CD4-positive, alpha-beta T cell treated with Interleukin-10 for 1 hour (primary cell): ENCODE measurements at regions not wholly inside any gene's neighbourhood (a gene's known extent, or its start where the extent isn't known, plus 50 kb on each side); places are given as distances from the start of the nearest gene placed in this dataset.
"Not testable (repeated sequence)": the region's sequence is repeated elsewhere in the genome, so short reads cannot be mapped to it uniquely, and the experiment has no call there.

Experiments
- DNase-seq: peaks from one replicate; pipeline ENCODE4 v3.0.0-alpha.2; 2020

- no peak for DNase-seq
Measured at GRCh38 chr13:111648885-111649284, 328.4 kb downstream of the TEX29 start.

GRCh38 chr13:111650626-111651025 is 330.2 kb downstream of the TEX29 start:
- DNase-seq = no peak

- no peak for DNase-seq
Measured at GRCh38 chr13:111652676-111653075, 332.2 kb downstream of the TEX29 start.

DNA sequence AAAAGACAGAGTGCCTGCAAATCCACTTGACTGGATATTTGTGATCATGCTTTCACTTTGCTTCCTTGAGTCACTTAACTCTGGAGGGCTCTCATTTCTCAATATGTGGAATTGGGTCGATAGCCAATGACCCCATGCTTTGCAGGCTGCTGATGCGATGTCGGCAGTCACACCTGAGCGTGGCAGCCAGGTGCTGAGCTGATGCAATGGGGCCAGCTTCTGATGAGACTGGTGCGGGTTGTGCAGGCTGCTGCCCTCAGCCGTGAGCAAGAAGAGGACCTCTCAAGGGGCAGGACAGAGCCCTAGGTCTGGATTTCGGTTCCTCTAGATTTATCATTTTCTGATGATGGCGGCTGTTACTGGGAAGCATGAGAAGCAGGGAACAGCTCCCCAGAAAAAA is 334.1 kb downstream of the TEX29 start:
- no peak for DNase-seq

- no peak for DNase-seq
Measured at GRCh38 chr13:111656439-111656838, 336.0 kb downstream of the TEX29 start.

DNA sequence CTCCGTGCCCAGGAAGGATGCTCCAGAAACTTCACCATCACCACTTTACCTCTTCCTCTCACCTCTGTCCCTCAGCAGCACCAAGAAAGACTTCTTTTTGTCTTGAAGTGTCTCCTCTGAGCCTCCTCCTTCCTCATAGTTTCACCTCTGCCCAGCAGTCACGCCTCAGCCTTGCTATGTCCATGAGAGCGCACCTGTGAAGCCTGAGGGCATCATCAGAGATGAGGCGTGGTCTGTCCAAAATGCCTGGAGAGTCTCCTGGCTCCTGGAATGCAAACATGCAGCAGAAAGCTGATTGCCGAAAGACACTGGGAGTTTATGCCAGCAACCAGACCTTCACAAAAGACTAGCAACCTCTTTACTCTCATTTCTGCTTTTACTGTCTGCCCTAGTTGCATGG is 336.6 kb downstream of the TEX29 start:
- DNase-seq = no peak

DNA sequence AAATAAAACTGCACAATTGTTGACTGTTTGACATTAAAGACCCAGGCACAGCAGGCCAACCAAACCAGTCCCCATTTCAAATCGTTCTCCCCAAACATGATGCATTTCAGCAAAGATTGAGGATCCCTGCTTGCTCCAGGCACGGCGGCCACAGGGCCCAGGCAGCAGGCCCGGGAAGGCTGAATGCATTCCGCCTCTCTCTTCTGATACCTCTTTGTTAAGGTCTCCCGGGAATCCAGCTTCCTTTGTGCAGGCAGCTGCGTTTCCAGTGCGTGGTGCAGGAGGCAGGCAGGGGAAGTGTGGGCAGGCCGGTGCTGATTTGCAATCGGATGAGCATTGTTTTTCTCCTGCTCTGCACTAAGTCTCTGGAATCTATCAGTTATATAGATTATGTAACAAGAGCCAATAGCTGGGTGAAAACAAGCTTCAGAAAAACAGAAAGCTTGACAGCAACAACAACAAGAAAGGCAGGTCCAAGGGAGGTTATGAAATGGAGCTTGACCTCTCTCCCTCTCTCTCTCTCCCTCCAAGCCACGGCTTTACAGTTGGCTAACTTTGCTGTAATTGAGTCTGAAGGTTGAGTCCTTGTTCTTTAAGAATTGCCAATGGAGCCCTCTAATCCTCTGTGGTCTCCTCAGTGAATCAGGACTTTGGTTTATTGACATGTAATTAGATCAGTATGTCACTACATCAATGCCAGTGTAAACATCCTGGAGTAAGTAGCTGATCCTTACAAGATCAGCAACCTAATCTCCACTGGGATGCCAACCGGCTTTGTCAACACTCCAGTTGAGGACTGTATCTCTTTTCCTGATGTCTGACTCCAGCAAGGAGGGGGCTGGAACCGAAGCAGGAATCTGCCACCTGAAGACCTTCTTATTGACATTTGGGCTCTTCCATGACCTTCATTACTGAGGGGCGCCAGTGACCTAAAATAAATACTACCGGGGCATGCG is 338.0 kb downstream of the TEX29 start:
- no peak for DNase-seq

DNA sequence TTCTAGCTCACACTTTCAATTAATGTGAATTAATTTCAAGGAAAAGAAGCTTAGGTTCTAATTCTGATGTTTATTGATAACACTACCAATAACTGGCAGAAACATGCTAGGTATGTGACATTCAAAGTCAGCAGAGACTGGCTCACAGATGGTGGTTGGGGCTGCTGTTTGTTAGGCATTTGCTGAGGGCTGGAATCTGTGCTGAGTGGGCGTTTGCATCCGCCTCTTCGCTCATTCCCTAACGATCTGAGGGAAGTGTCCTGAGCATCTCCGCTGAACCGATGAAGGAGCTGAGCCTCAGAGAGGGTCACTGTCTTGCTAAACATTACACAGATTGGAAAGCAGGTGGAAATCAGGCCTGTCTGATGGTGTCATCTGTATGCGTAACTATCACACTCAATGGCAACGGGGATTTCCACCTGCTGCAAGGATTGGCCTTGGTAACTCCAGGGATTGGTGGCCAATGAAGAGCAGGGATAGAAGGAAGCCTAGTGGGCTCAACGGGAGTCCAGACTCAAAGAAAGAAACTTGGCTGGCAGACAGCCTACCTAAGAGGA is 338.9 kb downstream of the TEX29 start:
- no peak for DNase-seq

- no peak for DNase-seq
Measured at GRCh38 chr13:111659842-111660241, 339.4 kb downstream of the TEX29 start.

GRCh38 chr13:111661052-111661451 is 340.6 kb downstream of the TEX29 start:
- no peak for DNase-seq

DNA sequence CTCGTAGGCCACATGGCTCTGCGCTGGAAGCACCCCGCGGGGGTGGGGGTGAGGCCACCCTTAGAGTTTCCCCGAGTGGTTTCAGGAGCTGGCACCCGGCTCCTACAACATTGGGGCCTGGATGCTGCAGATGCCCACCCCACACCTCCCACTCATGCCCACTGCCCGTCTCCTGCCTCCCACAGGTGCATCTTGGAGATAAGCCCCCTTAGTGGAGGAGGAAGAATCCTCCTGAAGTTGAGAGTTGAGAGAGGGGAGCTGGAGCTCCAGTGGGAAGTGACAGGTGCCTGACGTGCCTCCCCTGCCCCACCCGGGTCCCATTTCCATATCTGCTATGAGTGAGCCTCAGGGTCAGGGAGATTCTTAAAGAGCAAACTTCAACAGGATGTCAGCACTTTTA is 341.3 kb downstream of the TEX29 start:
- no peak for DNase-seq

- no peak for DNase-seq
Measured at GRCh38 chr13:111662451-111662850, 342.0 kb downstream of the TEX29 start.

DNA sequence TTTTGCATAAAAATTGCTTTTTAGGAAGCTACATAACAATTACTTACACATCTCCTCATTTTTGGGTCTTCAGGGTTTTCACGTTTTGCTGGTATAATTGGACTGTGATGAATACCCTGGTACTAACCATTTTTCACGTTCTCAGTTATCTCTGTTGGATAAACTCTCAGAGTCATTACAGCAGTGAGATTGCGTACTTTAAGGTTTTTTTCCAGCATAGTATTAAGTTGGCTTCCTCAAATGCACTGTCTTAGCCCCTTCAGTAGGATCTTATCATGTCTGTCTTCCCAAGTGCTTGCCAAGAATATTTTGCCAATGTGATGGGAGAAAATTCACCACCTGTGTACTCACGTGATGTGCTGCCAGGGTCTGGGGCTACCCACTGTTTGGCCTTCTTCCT is 342.5 kb downstream of the TEX29 start:
- no peak for DNase-seq

DNA sequence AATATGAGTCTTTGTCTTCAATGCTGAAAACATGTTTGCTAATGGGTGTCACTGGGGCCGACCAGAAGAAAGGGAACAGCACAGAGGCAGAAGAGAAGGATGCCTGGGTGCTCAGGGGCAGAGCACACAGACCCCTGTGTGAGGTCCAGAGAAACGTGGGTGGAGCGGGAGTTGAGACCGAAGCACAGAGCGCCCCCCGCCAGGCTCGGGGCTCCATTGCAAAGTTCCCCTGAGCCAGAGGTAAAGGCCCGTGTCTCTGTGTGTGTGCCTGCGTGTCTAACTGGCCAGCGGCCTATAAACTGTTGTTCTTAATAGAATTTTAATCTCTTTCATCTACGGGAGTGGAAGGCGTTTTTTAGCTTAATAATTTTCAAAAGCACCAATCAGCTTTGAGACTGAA is 343.1 kb downstream of the TEX29 start:
- no peak for DNase-seq

GRCh38 chr13:111663953-111664421 is 343.5 kb downstream of the TEX29 start:
- no peak for DNase-seq

DNA sequence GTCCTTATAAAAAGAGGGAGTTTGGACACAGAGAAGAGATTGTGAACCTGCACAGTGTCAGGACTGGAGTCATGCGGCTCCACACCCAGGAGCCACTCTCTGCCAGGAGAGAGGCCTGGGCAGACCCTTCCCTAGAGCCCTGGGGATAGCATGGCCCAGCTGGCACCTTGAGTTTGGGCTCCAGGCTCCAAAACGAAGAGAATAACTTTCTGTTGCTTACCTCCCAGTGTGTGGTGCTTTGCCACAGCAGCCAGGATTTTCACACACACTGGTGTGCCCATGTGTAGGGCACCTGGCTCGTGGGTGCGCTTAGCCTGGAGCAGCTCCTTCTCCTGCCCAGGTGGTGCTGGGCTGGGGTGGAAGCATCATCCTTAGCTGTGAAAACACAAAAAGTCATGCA is 344.3 kb downstream of the TEX29 start:
- no peak for DNase-seq

DNA sequence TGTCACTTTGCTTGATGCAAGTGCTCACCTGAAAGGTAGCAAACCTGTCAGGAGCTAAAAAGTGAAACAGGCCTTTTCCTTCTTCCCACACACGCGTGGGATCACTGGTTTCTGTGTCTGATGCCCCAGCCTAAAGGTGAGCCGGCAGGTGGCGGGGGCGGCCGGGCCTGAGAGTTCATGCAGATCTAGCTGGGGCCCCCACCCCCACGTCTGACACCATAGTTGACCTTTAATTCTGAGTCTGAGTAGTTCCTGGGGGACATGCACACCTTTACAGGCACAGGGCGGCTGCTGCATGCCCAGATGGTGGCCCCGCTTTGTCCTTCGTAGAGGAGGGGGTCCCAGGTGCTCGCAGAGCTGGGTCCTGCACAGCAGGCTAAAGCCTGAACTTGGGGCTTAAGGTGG is 345.3 kb downstream of the TEX29 start:
- no peak for DNase-seq

DNA sequence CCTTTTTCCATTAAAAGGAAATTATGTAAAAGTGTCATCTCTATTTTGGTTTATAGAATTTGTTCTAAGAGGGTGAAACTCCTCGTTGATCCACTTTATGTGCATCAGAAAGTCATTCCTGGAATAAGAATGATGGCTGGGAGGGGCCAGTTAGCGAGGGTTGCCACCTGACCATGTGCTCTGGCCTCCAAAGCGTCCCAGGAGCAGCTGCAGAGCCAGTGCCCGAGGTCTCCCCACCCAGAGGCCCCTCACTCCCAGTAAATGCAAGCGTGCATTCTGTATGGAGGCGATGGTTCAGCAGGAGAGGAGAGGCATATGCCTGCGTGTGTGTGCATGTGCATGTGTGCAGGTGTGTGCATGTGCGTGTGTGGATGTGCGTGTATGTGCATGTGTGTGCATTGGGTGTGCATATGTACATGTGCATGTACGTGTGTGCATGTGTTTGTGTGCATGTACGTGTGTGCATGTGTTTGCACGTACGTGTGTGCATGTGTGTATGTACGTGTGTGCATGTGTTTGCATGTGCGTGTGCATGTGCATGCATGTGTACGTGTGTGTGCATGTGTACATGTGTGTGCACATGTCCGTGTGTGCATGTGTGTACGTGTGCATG is 345.8 kb downstream of the TEX29 start:
- DNase-seq = no peak

DNA sequence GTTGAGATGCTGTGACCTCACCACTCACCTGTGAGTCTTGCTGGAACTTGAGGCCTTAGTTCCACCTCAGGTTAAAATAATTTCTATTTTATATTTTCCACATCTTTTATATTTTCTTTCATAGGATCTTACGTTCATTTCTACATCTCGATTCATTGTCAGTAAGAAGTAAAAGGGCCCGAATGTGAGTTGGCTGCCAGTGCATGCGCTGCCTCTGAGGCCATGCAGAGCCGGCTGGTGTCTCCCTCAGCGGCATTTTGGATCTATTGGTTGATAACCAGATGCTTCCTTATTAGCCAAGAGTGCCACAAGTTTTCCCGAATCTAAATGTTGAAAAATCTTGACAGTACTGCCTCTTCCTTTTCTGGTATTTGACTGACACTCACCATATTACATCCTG is 347.3 kb downstream of the TEX29 start:
- DNase-seq = no peak

DNA sequence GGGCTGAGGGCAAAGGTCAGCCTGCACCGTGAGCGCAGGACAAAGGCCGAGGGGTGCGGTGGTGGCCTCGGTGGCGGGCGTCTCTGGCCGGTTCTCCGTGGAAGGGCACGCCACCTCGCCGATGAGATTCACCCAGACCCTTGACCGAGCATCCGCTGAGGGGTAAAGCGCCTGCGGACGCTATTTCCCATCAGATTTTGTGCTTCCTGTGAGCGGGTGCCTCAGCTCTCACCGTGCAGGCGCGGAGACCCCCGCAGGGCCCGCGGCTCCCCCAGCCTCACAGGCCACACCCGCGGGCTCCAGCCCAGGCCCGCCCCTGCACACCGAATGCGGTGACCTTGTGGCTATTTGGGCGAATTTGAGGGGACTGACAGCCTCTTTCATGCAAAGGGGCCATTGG is 348.0 kb downstream of the TEX29 start:
- DNase-seq = no peak

- not testable (repeated sequence) for DNase-seq
Measured at GRCh38 chr13:111672198-111672597, 351.8 kb downstream of the TEX29 start.

DNA sequence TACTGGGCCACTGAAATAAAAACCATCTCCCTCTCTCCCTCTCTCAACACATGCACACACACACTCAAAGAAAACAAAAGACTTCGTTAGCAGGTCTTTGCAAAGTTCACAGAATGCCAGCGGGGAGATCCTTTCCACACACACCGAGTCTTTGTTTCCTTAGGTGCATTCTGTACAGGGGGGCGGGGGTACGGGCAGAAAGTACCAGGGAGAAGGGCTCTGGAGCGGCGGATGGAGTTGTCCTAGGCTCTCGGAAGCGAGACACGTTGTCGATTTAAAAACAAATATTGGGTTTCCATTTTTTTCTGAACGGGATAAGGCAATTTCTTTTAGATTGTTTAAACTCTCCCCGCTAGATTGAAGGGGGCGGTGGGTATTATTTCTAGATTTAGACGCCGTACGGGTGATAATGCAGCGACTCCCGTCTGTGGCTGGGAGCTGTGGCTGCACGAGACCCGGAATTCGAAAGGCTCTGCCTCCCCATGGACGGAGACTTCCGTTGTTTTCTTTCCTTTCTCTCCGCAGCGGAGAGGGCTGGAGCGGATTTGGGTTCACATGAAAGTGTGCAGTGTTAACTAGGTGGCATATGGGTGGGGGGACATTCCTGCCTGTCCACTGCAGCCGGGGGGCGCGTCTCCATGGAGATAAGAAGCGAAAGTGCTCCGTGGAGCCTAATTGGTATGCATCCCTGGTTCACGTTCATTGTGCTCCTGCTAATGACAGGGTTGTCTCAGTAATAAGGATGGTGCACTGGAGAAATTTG is 357.9 kb downstream of the TEX29 start:
- not testable (repeated sequence) for DNase-seq

DNA sequence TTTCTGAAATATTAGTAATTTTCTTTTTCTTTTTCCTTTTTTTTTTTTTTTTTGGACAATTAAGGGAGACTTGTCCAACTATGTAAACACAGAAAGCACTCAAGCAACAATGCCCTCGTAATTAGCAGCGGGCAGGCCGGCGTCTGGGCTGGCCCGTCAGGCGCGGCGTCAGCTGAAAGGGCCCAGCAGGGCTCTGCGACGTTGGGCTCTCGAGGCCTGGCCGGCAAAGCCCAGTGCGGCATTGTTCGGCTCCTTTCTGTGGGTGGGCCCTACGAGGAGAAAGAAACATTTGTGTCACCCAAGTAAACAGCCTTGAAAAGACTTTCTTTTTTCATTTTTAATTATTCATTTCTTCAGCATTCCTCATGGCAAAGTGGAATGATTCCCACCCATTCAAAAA is 359.2 kb downstream of the TEX29 start:
- not testable (repeated sequence) for DNase-seq
